ENCODE measurements at regions not wholly inside any gene's neighbourhood (a gene's known extent, or its start where the extent isn't known, plus 50 kb on each side); places are given as distances from the start of the nearest gene placed in this dataset.

- no peak for DNase-seq (ENCODE audit: low read depth in 2 of 2)
Measured at GRCh38 chr4:114527637-114528036, 71.0 kb upstream of the UGT8 start.

- no peak for DNase-seq (ENCODE audit: low read depth in 2 of 2)
Measured at GRCh38 chr4:114535725-114536124, 62.9 kb upstream of the UGT8 start.

GRCh38 chr4:114537352-114537751, 61.3 kb upstream of the UGT8 start:
- no peak for DNase-seq (ENCODE audit: low read depth in 2 of 2)

- no peak for DNase-seq (ENCODE audit: low read depth in 2 of 2)
Measured at GRCh38 chr4:114538012-114538617, 60.5 kb upstream of the UGT8 start.

GRCh38 chr4:114539985-114540384, 58.6 kb upstream of the UGT8 start:
- no peak for DNase-seq (ENCODE audit: low read depth in 2 of 2)

GRCh38 chr4:114547340-114548134, 51.1 kb upstream of the UGT8 start:
- no peak for DNase-seq (ENCODE audit: low read depth in 2 of 2)
